ENCODE measurements at regions not wholly inside any gene's neighbourhood (a gene's known extent, or its start where the extent isn't known, plus 50 kb on each side); places are given as distances from the start of the nearest gene placed in this dataset.

GRCh38 chr17:70775679-70776078 is 606.3 kb downstream of the KCNJ2 start:
- no peaks in the 10 kb centered on the region for H3K36me3 ChIP-seq (ENCODE audit: control insufficient read depth in 2 of 2, extremely low read depth in 1 of 2, insufficient read depth in 2 of 2, low read length in 2 of 2)
- no peak for DNase-seq (ENCODE audit: low read depth, low spot score)
- dilution Hi-C loops (cut with MboI; ENCODE audit: extremely low pct_ligation_motif_present, low sequenced_read_pairs), result no loop called here
- no peak overlapping the region for H3K9ac ChIP-seq (ENCODE audit: control insufficient read depth, extremely low read depth, insufficient read depth, low read length)
- FAIRE-seq, result no peak
- H4K20me1 ChIP-seq (ENCODE audit: control insufficient read depth, extremely low read depth, insufficient read depth, low read length), result no peaks in the 10 kb centered on the region
- no peaks in the 10 kb centered on the region for H3K9me1 ChIP-seq (ENCODE audit: control insufficient read depth, extremely low read depth, insufficient read depth, low read length)
- no peak overlapping the region for H3K4me3 ChIP-seq (ENCODE audit: control insufficient read depth in 2 of 3, extremely low read depth in 1 of 3, insufficient read depth in 2 of 3, low read depth in 1 of 3, low read length in 3 of 3)
- H3K27me3 ChIP-seq (ENCODE audit: control insufficient read depth, extremely low read depth, insufficient read depth, low read length), result no peaks in the 10 kb centered on the region
- H3K27ac ChIP-seq (ENCODE audit: control insufficient read depth, insufficient read depth, low read length), result no peak overlapping the region
- no peak overlapping the region for H2AFZ ChIP-seq (ENCODE audit: control insufficient read depth, low read length)
- H3K9me3 ChIP-seq (ENCODE audit: control insufficient read depth, low read depth, low read length), result no peaks in the 10 kb centered on the region
- no peaks in the 10 kb centered on the region for H3K4me1 ChIP-seq (ENCODE audit: control insufficient read depth, extremely low read depth, insufficient read depth, low read length)
- TF ChIP-seq CTCF (optimal IDR thresholded peaks at IDR 0.05 in 1 of 3, IDR thresholded peaks at IDR 0.05 in 1 of 3, conservative IDR thresholded peaks at IDR 0.05 in 1 of 3; ENCODE audit: extremely low read depth in 1 of 3, insufficient read depth in 2 of 3, low read length in 3 of 3) (no peak), EZH2 (IDR thresholded peaks at IDR 0.05; ENCODE audit: low read length) (no peak)
- no peaks in the 10 kb centered on the region for H3K79me2 ChIP-seq (ENCODE audit: control insufficient read depth, insufficient read depth, low read length)
- H3K4me2 ChIP-seq (ENCODE audit: control insufficient read depth, extremely low read depth, insufficient read depth, low read depth, low read length), result no peak overlapping the region

- no peak for DNase-seq (ENCODE audit: low read depth, low spot score)
- no peak overlapping the region for H3K9ac ChIP-seq (ENCODE audit: control insufficient read depth, extremely low read depth, insufficient read depth, low read length)
- H3K27me3 ChIP-seq (ENCODE audit: control insufficient read depth, extremely low read depth, insufficient read depth, low read length), result no peaks in the 10 kb centered on the region
- H3K79me2 ChIP-seq (ENCODE audit: control insufficient read depth, insufficient read depth, low read length), result no peaks in the 10 kb centered on the region
- H3K27ac ChIP-seq (ENCODE audit: control insufficient read depth, insufficient read depth, low read length), result no peak overlapping the region
- no peaks in the 10 kb centered on the region for H3K4me1 ChIP-seq (ENCODE audit: control insufficient read depth, extremely low read depth, insufficient read depth, low read length)
- no peak overlapping the region for H2AFZ ChIP-seq (ENCODE audit: control insufficient read depth, low read length)
- dilution Hi-C loops (cut with MboI; ENCODE audit: extremely low pct_ligation_motif_present, low sequenced_read_pairs), result no loop called here
- no peak overlapping the region for H3K4me2 ChIP-seq (ENCODE audit: control insufficient read depth, extremely low read depth, insufficient read depth, low read depth, low read length)
- no peaks in the 10 kb centered on the region for H3K36me3 ChIP-seq (ENCODE audit: control insufficient read depth in 2 of 2, extremely low read depth in 1 of 2, insufficient read depth in 2 of 2, low read length in 2 of 2)
- no peak for FAIRE-seq
- TF ChIP-seq EZH2 (IDR thresholded peaks at IDR 0.05; ENCODE audit: low read length) (no peak), CTCF (optimal IDR thresholded peaks at IDR 0.05 in 1 of 3, IDR thresholded peaks at IDR 0.05 in 1 of 3, conservative IDR thresholded peaks at IDR 0.05 in 1 of 3; ENCODE audit: extremely low read depth in 1 of 3, insufficient read depth in 2 of 3, low read length in 3 of 3) (no peak)
- H3K9me3 ChIP-seq (ENCODE audit: control insufficient read depth, low read depth, low read length), result no peaks in the 10 kb centered on the region
- no peaks in the 10 kb centered on the region for H4K20me1 ChIP-seq (ENCODE audit: control insufficient read depth, extremely low read depth, insufficient read depth, low read length)
- H3K9me1 ChIP-seq (ENCODE audit: control insufficient read depth, extremely low read depth, insufficient read depth, low read length), result no peaks in the 10 kb centered on the region
- no peak overlapping the region for H3K4me3 ChIP-seq (ENCODE audit: control insufficient read depth in 2 of 3, extremely low read depth in 1 of 3, insufficient read depth in 2 of 3, low read depth in 1 of 3, low read length in 3 of 3)
Measured at GRCh38 chr17:70776441-70776840, 607.1 kb downstream of the KCNJ2 start.

Measured in keratinocyte (primary cell).